AG20443 (cell line): ENCODE measurements at regions not wholly inside any gene's neighbourhood (a gene's known extent, or its start where the extent isn't known, plus 50 kb on each side); places are given as distances from the start of the nearest gene placed in this dataset.

ENCODE experiments used
- DNase-seq: peaks from one replicate; pipeline ENCODE4 v3.0.0; 2012; ENCODE audit warnings: low spot score, mixed read lengths

DNA sequence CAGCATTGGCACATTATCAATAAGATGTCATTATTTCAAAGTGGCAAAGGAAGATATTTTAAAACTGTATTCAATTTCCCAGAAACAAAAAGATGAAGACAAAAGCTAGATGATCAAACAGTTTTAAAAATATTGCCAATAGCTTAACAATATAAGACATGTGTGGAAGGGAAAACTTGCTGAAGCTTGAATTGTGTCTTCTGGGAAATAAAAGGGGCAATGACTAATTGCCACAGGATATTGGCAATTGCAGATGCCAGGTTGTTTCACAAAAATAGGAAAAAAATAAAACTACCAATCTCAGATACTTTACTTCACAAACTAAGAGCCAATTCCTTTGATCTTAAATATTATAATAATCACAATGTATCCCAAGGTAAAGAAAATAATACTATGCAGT is 679.8 kb upstream of the ADAMTS5 start:
- DNase-seq = no peak

DNA sequence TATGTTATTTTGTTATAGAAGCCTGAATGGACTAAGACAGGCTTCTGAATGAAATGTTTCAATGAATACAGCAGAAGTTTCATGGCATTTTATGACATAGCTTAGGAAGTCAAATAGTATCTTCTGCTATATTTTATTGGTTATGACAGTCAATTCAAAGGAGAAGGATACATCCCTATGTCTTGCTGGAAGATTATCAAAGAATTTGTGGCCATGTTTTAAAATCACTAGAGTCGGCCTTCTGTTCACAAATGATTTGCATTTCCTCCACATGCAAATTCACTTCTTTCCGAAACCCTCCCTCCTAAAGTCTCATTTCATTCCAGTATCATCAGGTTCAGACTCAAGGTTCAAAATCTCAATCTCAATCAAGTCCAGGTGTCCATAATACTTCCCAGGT is 679.2 kb upstream of the ADAMTS5 start:
- DNase-seq = no peak

DNA sequence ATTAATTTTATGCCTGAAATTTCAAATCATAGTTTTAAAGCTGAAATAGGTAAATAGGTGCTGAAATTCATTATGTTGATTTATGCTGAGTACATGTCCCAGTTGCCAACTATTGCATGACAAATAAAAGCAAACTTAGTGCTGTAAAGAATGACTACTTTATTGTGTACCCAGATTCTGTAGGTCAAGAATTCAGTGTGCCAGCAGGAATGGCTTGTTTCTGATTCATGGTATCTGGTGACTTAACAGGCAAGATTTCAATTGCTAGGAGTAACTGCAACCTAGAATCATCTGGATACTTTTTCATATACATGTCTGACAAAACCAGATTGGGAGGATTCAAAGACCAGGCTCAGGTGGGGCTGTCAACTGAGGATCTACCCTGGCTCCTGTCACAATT is 678.4 kb upstream of the ADAMTS5 start:
- DNase-seq = no peak

DNA sequence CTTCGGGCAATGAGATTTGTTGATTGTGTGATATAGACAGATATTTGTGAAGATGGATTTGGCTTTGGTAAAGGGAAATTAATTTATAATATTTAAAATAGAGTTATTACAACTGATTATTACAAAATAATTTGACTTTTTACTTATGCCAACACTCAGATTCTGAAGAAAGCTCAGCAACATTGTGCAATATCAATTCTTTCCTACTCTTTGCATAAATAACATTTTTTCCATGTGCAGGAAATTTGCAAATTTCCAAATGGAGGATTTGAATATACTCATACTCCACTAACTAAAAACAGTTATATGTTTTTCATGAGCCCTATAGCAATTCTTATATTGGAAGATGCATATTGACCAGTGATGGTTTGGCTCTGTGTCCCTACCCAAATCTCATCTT is 676.4 kb upstream of the ADAMTS5 start:
- DNase-seq = no peak

DNA sequence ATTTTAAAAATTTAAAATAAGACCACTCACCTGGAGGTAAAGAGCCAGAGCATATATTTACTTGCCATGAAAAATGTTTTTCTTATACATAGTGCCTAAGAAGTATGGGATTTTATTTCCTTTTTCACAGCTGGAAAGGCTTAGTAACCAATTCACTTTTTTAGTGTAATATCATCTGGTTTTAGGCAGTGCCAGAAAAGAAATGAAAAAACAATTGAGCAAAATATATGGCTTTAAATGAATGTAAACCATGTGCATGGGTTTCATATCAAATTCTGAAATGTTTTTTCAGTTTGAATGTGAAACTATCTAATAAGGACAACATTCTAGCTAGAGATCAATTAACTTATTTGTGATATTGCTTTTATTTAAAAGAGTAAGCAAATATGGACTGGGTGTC is 672.4 kb upstream of the ADAMTS5 start:
- no peak for DNase-seq

DNA sequence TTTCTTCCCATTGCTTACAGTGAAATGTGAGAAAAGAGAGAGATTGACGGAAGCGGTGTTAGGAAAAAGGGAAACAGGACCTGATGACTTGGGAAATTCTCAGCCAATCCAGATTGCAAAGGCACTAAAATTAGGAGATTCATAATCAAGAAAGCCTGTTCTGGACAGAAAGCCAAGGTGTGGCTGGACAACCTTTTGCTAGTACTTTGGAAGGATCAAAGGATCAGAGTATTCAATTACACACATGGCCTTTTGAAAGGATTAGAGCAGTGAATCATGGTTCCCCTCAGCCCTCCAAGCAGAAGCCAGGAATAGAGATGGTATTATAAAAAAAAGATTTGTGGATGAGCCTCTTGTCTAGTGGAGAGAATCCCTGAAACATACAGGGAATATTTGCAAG is 669.8 kb upstream of the ADAMTS5 start:
- no peak for DNase-seq

DNA sequence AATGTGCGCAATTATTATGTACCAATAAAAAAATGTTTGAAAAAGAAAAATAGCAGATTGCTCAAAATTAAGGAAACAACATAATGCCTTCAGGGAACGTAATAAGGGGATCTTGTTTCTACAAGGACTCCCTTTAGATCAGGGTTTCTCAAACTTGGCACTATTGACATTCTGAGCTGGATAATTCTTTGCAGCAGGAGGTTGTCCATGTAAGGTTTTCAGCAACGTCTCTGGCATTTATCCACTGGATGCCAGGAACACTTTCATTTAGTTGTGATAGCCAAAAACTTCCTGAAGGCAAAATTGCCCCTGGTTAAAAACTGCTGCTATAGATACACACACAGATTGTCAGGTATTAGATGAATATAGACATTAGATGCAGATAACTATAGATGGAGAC is 666.7 kb upstream of the ADAMTS5 start:
- DNase-seq = no peak

DNA sequence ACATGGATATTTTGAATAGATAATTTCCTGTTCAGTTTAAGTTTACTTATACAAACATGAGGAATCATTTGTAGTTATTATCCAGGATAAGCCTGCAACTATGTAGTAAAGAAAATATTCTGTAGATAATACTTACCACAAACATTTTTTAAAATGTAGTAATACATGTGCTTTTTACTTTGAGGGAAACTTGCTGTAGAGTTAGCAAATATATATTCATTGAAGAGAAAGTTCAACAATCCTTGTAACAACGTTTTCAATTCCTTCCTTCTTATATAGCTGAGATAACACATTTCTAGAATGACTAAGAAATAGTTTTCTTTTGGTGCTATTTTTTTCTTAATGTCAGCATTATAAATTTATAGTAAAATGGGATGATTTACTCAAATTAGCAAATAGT is 664.6 kb upstream of the ADAMTS5 start:
- DNase-seq = no peak

DNA sequence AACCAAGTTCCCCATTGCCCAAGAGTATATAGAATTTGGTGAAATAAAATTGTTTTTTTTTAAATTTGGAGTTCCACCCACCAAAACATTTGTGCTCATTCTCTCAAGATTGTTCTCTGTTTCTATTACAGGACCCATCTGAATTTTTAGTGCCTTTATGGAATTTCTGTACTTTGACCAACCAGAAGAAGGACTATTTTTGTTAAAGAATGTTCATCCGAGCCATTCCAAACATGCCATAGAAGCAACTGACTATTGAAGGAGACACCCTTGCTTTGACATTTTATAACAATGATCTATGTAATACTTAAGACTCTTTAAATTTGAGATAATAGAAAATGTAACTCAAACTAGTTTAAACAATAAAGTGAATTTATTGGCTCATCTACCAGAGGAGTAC is 655.7 kb upstream of the ADAMTS5 start:
- no peak for DNase-seq

DNA sequence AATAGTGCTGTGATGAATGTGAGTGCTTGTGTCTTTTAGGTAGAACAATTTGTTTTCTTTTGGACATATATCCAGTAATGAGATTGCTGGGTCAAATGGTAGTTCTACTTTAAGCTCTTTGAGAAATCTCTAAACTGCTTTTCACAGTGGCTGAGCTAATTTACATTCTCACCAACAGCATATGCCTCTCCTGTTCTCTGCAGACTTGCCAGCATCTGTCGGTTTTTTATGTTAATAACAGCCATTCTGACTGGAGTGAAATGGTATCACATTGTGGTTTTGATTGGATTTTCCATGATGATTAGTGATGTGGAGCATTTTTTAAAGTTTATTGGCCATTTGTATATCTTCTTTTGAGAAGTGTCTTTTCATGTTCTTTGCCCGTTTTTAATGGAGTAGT is 647.3 kb upstream of the ADAMTS5 start:
- DNase-seq = no peak

DNA sequence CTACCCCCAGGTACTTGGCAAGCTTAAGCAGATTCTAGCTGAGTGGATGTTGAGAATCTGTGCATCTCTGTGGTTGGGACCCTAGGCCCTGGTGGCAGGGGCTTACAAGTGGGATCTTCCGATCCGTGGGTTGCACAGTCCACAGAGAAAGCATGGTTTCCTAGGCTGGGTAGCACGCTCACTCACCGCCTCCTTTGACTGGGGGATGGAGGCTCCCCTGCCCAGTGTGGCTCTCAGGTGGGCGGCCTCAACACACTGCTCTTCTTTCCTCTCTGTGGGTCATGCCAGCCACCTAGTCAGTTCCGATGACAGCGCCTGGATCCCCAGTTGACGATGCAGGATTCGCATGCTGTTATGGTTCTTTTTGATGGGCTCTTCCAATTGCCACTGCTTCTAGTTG is 639.5 kb upstream of the ADAMTS5 start:
- DNase-seq = no peak

DNA sequence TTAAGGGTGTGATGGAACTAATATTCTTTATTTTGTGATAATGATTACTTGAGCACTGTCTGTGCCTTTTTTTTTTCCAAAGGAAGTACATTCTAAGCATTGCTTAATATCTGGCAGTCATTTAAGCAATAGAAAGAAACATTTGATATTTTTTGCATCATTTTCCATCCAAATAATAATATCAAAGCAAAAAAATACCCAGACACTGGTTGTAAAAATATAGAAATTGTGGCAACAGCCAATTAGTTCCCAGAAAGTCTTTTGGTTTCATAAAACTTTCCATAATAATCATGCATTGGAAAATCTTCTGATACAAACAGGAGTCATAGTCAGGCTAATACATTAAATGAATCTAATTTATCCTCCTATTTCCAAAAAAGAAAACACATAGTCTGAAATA is 629.3 kb upstream of the ADAMTS5 start:
- DNase-seq = no peak

DNA sequence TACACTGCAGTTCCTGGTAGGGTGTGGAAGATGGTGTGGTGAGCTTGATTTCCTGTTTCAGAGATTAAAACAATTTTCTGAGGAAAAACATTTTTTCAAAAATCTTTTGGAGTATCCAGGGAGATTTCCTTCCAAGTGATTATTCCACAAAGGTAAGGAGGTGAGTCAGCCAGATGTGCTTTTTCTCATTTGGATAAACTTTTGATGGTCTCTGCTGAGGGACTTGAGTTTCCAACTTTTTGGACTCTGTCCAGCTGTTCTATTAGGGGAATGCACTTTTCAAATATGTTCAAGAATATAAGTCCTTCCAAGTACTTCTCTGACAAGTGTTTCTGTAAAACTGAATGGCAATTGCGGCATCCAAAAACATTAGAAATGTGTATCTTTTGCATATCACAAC is 628.8 kb upstream of the ADAMTS5 start:
- no peak for DNase-seq

DNA sequence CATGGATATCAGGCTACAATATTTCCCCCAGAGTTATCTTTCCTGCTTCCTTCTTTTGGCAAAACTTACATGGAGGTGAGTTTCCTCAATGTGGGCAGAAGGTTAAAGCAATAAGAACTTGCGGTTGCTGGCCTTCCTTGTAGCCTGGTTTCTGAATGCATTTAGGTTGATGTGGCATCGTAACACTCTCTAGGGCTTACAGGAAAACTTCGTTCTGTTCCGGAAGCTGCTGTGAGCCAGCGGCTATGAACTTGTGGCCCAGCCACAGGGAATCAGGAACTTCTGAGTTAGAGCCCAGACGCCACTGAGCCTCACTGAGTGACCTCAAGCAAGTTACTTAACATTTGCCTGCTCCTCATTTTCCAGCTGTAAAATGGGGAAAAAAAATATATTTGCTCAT is 623.4 kb upstream of the ADAMTS5 start:
- peak; percentile 77 for DNase-seq

DNA sequence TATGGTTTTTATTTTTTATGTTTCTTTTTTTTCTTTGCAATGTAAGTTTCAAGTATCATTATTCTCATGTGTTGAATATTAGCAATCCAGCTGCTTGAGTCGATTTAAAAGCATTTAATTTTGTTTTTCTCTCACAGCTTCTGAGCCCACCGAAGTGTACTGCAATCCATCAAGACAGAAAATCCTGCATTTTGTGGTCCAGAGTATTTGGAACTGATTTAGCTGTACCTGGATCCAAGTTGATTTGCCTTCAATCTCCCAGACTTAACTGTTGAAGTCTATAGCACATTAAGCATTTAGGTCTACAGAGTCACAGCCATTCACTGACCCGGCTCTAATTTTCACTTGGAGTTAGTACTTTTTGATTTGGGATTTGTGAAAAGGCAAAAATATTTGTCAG is 622.9 kb upstream of the ADAMTS5 start:
- DNase-seq = no peak

DNA sequence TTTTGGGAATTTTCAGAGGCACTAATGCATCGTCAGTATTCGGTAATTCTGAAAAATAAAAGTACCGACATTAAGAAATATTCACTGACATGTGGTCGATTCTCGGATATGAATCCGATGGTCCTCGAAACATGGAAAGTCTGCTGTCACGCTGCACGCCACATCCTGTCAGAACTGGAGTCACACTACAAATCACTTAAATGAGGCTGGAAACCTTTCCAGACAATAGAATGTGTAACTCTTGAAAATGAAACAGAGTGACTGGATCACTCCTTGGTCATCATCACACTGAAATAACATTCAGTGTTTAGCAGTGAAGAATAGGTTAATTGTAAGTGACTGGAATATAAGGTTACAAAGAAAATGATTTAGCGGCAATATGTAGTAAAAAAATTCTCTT is 620.1 kb upstream of the ADAMTS5 start:
- DNase-seq = peak; percentile 56

DNA sequence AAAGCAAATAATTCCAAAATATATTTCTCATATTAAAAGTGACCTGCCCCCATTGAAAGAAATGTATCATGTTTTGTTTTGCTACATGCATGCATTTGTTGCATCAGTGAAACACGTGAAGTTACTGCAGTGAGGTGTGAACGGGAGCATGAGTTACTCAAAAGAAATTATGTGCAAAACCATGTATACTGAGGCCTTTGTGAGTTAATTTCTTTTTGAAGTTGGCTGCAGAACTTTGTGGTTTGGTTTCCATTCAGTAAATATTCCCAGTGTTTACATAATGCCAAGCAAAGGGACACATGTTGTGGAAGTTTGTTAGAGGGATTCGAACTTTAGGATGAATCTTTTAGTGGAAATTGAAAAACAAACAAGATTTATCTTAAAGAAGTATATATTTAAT is 619.4 kb upstream of the ADAMTS5 start:
- DNase-seq = no peak

DNA sequence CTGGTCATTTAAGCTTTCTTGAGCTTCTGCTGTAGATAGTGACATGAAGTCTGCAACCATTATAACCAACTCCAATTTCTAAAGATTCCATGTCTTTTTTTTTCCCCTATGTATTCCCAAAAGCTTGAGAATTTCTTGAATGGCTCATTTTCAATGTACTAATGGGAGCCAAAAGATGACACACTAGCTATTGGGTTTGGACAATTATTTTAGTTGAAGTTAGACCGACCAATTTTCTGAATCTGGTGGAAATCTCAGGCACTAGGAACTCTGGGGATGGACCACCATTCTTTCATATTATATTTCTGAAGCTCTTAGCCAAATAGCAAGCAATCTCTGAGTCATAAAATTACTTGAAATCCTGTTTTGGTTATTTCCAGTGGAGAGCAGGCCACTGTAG is 617.4 kb upstream of the ADAMTS5 start:
- no peak for DNase-seq

DNA sequence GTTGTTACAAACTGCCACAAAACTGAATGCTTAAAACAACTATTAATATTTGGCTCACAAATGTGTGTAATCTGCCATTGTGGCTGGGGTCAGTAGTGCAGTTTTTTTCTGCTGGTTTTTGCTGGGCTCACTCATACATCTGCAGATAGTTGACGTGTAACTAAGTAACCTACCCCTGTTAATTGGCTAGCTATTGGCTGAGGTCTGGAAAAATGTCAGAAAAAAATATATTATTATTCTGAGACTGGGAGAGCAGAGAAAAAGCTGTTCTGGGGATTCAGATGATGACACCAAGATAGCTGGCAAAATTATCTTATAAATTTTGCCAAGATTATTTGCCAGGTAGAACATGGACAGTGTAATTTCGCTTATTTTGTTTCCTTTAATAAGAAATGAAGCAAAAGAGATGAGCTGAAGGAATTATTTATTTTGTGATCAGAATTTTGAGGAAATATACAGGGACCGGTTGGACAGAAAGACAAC is 616.1 kb upstream of the ADAMTS5 start:
- peak; percentile 14 for DNase-seq

DNA sequence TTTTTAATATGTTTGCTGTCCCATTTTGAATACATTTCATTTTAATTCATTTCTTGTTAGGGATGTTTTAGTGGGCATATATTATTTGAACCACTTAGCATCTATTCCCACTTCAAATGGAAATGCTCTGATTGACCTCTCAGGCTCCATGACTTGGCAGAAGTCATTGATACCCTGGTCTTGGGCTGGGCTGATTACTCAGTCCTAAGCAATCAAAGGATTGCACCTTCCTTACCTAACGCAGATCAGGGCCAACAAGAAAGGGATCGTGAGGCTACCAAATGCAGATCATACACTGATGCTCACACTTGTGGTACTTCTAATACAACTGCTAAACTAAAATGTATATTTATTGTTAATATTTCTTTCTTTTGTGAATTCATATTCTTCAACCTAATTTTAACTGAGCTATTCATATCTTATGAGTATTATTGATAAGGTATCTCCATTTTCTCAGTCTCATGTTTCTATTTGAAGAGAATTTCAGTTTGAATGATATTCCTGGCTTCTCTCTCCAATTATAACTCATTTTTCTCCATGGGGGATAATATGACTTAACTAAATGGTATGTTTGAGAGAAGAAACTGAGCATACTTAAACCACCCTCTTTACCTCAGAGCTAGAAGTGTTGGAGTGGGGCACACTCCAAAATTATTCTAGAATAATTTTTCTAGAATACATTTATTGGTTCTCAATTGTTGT is 615.5 kb upstream of the ADAMTS5 start:
- no peak for DNase-seq

DNA sequence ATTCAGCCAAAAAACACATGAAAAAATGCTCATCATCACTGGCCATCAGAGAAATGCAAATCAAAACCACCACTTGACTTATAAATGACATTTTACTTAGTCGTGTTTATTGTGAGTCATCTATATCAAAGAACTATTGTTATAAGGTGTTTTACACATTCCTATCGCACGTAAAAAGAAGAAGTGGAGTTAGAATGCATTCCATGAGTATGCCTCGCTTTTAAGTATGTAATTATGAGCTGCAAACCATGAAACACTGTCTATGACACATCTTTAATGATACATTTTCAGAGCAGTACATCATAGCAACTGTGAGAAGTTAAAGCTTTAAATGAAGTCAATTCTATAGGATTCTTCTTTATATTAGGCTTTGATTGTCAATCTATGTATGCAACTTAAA is 614.3 kb upstream of the ADAMTS5 start:
- no peak for DNase-seq

DNA sequence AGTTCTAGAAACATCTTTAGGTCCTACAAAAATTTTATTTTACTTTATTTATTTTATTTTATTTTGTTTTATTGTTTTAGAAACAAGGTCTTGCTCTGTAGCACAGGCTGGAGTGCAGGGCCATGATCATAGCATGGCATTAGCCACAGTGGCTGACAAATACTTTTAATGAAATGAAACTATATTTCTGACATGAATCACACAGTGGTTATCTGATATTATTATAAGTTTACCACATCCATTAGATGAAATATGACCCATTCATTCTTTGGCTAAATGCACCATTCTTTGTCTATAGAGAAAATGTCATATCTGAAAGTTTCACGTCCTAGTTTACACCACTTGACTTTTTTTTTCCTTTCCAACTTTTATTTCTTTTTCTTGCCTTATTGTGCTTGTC is 613.4 kb upstream of the ADAMTS5 start:
- no peak for DNase-seq

DNA sequence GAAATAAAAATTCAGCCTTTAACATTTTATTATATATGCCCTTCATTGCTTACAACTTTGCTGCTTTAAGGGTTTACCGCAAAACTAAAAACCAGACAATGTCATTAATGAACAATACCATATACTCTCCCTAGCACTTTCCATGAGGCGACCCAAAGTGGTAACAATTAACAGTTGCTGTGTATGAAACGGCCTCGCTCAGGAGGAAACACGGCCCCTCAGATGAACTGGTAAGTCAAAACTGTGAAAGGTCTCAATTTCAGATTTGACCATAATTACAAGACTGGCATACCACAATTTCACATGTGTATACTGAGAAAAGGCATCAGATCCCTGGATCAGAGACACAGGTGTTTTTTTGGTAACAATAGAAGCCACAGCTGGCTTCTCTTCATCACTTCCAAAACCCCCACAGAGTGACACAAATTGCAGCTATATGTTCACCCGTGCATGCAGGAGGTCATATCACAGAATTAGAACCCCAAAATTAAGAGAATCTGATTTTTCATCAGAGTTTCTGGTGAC is 611.9 kb upstream of the ADAMTS5 start:
- DNase-seq = no peak

DNA sequence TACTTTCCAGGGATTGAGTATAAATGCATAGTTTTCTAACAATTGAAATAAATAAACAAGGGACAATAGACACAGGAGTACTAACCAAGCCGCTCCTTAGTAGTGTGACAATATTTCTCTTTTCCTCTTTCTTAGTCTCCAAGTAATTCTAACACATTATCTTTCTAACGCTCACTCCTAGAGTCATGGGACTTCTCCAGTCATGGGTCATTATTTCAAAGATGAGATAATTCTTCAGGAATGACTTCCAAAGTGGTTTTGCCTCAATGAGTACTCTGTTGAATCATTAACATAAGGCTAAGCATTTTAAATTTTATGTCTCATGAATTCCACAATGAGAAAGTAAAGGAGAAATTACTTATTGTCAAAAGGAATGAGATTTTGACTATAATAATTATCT is 605.8 kb upstream of the ADAMTS5 start:
- peak; percentile 47 for DNase-seq
